CD8-positive, alpha-beta memory T cell (primary cell): ENCODE measurements at regions not wholly inside any gene's neighbourhood (a gene's known extent, or its start where the extent isn't known, plus 50 kb on each side); places are given as distances from the start of the nearest gene placed in this dataset.

Experiments
- CTCF ChIA-PET: fragments of 350-600 bp; sonication (Branson Sonifier 250); formaldehyde crosslinking; loops from one replicate; lab custom pipeline; 2021; ENCODE audit warnings: antibody characterized with exemption; lab: Charles Lee
- POLR2A ChIA-PET: fragments of 350-600 bp; sonication (Branson Sonifier 250); formaldehyde crosslinking; loops from one replicate; lab custom pipeline; 2021; ENCODE audit warnings: antibody characterized with exemption; lab: Charles Lee
- DNase-seq, 5 donors: peaks; one replicate each; pipeline versions ENCODE4 v3.0.0 to v3.0.0-alpha.2; 2020 to 2022; ENCODE audit warnings: mixed read lengths in 1 of 5
- H3K27ac ChIP-seq: one replicate; pipeline ENCODE4 v1.7.0; 2013; ENCODE audit warnings: low read depth, mild to moderate bottlenecking, low read length, moderate library complexity
- H3K27me3 ChIP-seq: 2 replicates; pipeline ENCODE4 v1.7.0; 2013; ENCODE audit warnings: low read length, mild to moderate bottlenecking; ENCODE audit not compliant: insufficient read depth, poor library complexity, severe bottlenecking
- H3K36me3 ChIP-seq: 2 replicates; pipeline ENCODE4 v1.7.0; 2013; ENCODE audit warnings: mild to moderate bottlenecking, low read length, moderate library complexity; ENCODE audit not compliant: insufficient read depth
- H3K4me1 ChIP-seq: 2 replicates; pipeline ENCODE4 v1.7.0; 2013; ENCODE audit warnings: mild to moderate bottlenecking, low read length, moderate library complexity; ENCODE audit not compliant: insufficient read depth
- H3K4me3 ChIP-seq: 2 replicates; pipeline ENCODE4 v1.7.0; 2013; ENCODE audit warnings: mild to moderate bottlenecking, low read length
- H3K9me3 ChIP-seq: 2 replicates; pipeline ENCODE4 v1.7.0; 2013; ENCODE audit warnings: mild to moderate bottlenecking, low read length
- H3K27ac Mint-ChIP-seq, 8 donors: one replicate each; pipeline ENCODE4 v1.8.0; 2020 to 2021; ENCODE audit warnings: mixed read lengths in 8 of 8, mild to moderate bottlenecking in 6 of 8, inconsistent platforms in 3 of 8, moderate library complexity in 3 of 8
- H3K27me3 Mint-ChIP-seq, 2 donors: one replicate each; pipeline ENCODE4 v1.8.0; 2020 to 2021; ENCODE audit warnings: mixed read lengths in 2 of 2, mild to moderate bottlenecking in 1 of 2, moderate library complexity in 1 of 2
- H3K36me3 Mint-ChIP-seq, 3 donors: one replicate each; pipeline ENCODE4 v1.8.0; 2020 to 2021; ENCODE audit warnings: mixed read lengths in 3 of 3, inconsistent platforms in 1 of 3, mild to moderate bottlenecking in 1 of 3
- H3K4me1 Mint-ChIP-seq, 3 donors: one replicate each; pipeline ENCODE4 v1.8.0; 2020 to 2021; ENCODE audit warnings: mixed read lengths in 3 of 3, inconsistent platforms in 1 of 3, mild to moderate bottlenecking in 1 of 3
- H3K4me3 Mint-ChIP-seq, 7 donors: one replicate each; pipeline ENCODE4 v1.8.0; 2020 to 2021; ENCODE audit warnings: mixed read lengths in 7 of 7, mild to moderate bottlenecking in 6 of 7, moderate library complexity in 4 of 7, inconsistent platforms in 2 of 7
- H3K9me3 Mint-ChIP-seq, 5 donors: one replicate each; pipeline ENCODE4 v1.8.0; 2020 to 2022; ENCODE audit warnings: mixed read lengths in 5 of 5, mild to moderate bottlenecking in 3 of 5, moderate library complexity in 2 of 5, inconsistent platforms in 1 of 5

- H3K4me1 ChIP-seq = no peaks in the 10 kb centered on the region
- H3K9me3 ChIP-seq = no peaks in the 10 kb centered on the region
- DNase-seq = no peak
- peaks cover 0 to 2% of the 10 kb centered on the region in 2 donors for H3K27me3 Mint-ChIP-seq
- ChIA-PET POLR2A (no interaction called here), CTCF (no interaction called here)
- no peak overlapping the region for H3K27ac ChIP-seq
- H3K4me1 Mint-ChIP-seq = peaks cover 0 to 4% (median 0%) of the 10 kb centered on the region in 3 donors
- no peak overlapping the region for H3K27ac Mint-ChIP-seq
- H3K4me3 Mint-ChIP-seq = no peak overlapping the region
- no peak overlapping the region for H3K4me3 ChIP-seq
- no peaks in the 10 kb centered on the region for H3K27me3 ChIP-seq
- no peaks in the 10 kb centered on the region for H3K36me3 Mint-ChIP-seq
- H3K9me3 Mint-ChIP-seq = peaks cover 0 to 3% (median 0%) of the 10 kb centered on the region in 5 donors
- no peaks in the 10 kb centered on the region for H3K36me3 ChIP-seq
Measured at GRCh38 chrX:69412661-69413060, 91.5 kb upstream of the NALF2 start.

GRCh38 chrX:69398881-69399280 is 105.2 kb upstream of the NALF2 start:
- H3K4me3 ChIP-seq = no peak overlapping the region
- Mint-ChIP-seq H3K4me3 (no peak overlapping the region), H3K9me3 (peaks cover 0 to 2% (median 0%) of the 10 kb centered on the region in 5 donors), H3K27ac (no peak overlapping the region), H3K27me3 (no peaks in the 10 kb centered on the region), H3K4me1 (no peaks in the 10 kb centered on the region), H3K36me3 (no peaks in the 10 kb centered on the region)
- ChIA-PET CTCF (no interaction called here), POLR2A (no interaction called here)
- H3K4me1 ChIP-seq = no peaks in the 10 kb centered on the region
- no peak overlapping the region for H3K27ac ChIP-seq
- H3K27me3 ChIP-seq = no peaks in the 10 kb centered on the region
- H3K9me3 ChIP-seq = no peaks in the 10 kb centered on the region
- H3K36me3 ChIP-seq = no peaks in the 10 kb centered on the region
- no peak for DNase-seq

- POLR2A ChIA-PET = no interaction called here
- H3K4me1 ChIP-seq = no peaks in the 10 kb centered on the region
- H3K4me3 ChIP-seq = no peak overlapping the region
- Mint-ChIP-seq H3K36me3 (no peaks in the 10 kb centered on the region), H3K4me3 (no peak overlapping the region), H3K27ac (peak overlapping the region in 1 of 8 donors; percentile 45), H3K9me3 (peaks cover 0 to 2% (median 0%) of the 10 kb centered on the region in 5 donors), H3K27me3 (no peaks in the 10 kb centered on the region), H3K4me1 (no peaks in the 10 kb centered on the region)
- no peak for DNase-seq
- no peaks in the 10 kb centered on the region for H3K36me3 ChIP-seq
- CTCF ChIA-PET = no interaction called here
- H3K9me3 ChIP-seq = no peaks in the 10 kb centered on the region
- H3K27me3 ChIP-seq = no peaks in the 10 kb centered on the region
- H3K27ac ChIP-seq = no peak overlapping the region
Measured at GRCh38 chrX:69396916-69397315, 107.2 kb upstream of the NALF2 start.

GRCh38 chrX:69395306-69395705 is 108.8 kb upstream of the NALF2 start:
- Mint-ChIP-seq H3K27me3 (peaks cover 0 to 3% of the 10 kb centered on the region in 2 donors), H3K9me3 (peaks cover 0 to 2% (median 0%) of the 10 kb centered on the region in 5 donors)
- CTCF ChIA-PET = no interaction called here

GRCh38 chrX:69389101-69389501 is 115.0 kb upstream of the NALF2 start:
- no peaks in the 10 kb centered on the region for H3K4me1 Mint-ChIP-seq
- POLR2A ChIA-PET = no interaction called here
- H3K36me3 Mint-ChIP-seq = no peaks in the 10 kb centered on the region
- Histone ChIP-seq H3K4me1 (no peaks in the 10 kb centered on the region), H3K27me3 (no peaks in the 10 kb centered on the region), H3K36me3 (no peaks in the 10 kb centered on the region), H3K9me3 (no peaks in the 10 kb centered on the region), H3K4me3 (no peak overlapping the region), H3K27ac (no peak overlapping the region)
- no peaks in the 10 kb centered on the region for H3K9me3 Mint-ChIP-seq
- H3K4me3 Mint-ChIP-seq = no peak overlapping the region
- H3K27ac Mint-ChIP-seq = no peak overlapping the region
- peaks cover 0 to 19% of the 10 kb centered on the region in 2 donors for H3K27me3 Mint-ChIP-seq
- no peak for DNase-seq
- CTCF ChIA-PET = no interaction called here

More at GRCh38 chrX:69395306-69395705, 108.8 kb upstream of the NALF2 start:
- no peaks in the 10 kb centered on the region for H3K36me3 Mint-ChIP-seq
- no peak overlapping the region for H3K4me3 Mint-ChIP-seq
- no peak overlapping the region for H3K27ac Mint-ChIP-seq
- no peaks in the 10 kb centered on the region for H3K27me3 ChIP-seq
- H3K4me1 Mint-ChIP-seq = no peaks in the 10 kb centered on the region
- H3K27ac ChIP-seq = no peak overlapping the region
- no peak for DNase-seq
- H3K4me1 ChIP-seq = no peaks in the 10 kb centered on the region
- H3K36me3 ChIP-seq = no peaks in the 10 kb centered on the region
- POLR2A ChIA-PET = no interaction called here
- H3K9me3 ChIP-seq = no peaks in the 10 kb centered on the region
- H3K4me3 ChIP-seq = no peak overlapping the region

GRCh38 chrX:69388526-69388925 is 115.6 kb upstream of the NALF2 start:
- H3K9me3 Mint-ChIP-seq = no peaks in the 10 kb centered on the region

GRCh38 chrX:69387567-69388487 is 116.3 kb upstream of the NALF2 start:
- H3K27ac ChIP-seq = no peak overlapping the region
- H3K4me3 ChIP-seq = no peak overlapping the region
- H3K27me3 ChIP-seq = no peaks in the 10 kb centered on the region
- Mint-ChIP-seq H3K27me3 (peaks cover 0 to 24% of the 10 kb centered on the region in 2 donors), H3K36me3 (no peaks in the 10 kb centered on the region), H3K4me3 (no peak overlapping the region), H3K4me1 (no peaks in the 10 kb centered on the region), H3K9me3 (no peaks in the 10 kb centered on the region), H3K27ac (no peak overlapping the region)
- no peaks in the 10 kb centered on the region for H3K4me1 ChIP-seq
- no peaks in the 10 kb centered on the region for H3K9me3 ChIP-seq
- ChIA-PET CTCF (interaction anchor here (1.3 kb wide), 1 partner anchor 560 kb away, joined by 5 read pairs; no protein-coding TSS in a partner anchor), POLR2A (no interaction called here)
- peak in 3 of 5 donors; percentile 1 to 5 (median 2) for DNase-seq
- H3K36me3 ChIP-seq = no peaks in the 10 kb centered on the region

More at GRCh38 chrX:69388526-69388925, 115.6 kb upstream of the NALF2 start:
- no peaks in the 10 kb centered on the region for H3K36me3 ChIP-seq
- no peak overlapping the region for H3K4me3 Mint-ChIP-seq
- CTCF ChIA-PET = no interaction called here
- H3K27ac ChIP-seq = no peak overlapping the region
- H3K36me3 Mint-ChIP-seq = no peaks in the 10 kb centered on the region
- H3K4me1 ChIP-seq = no peaks in the 10 kb centered on the region
- H3K27ac Mint-ChIP-seq = no peak overlapping the region
- POLR2A ChIA-PET = no interaction called here
- no peaks in the 10 kb centered on the region for H3K9me3 ChIP-seq
- no peak for DNase-seq
- H3K4me3 ChIP-seq = no peak overlapping the region
- no peaks in the 10 kb centered on the region for H3K4me1 Mint-ChIP-seq
- no peaks in the 10 kb centered on the region for H3K27me3 ChIP-seq
- H3K27me3 Mint-ChIP-seq = peaks cover 0 to 19% of the 10 kb centered on the region in 2 donors

GRCh38 chrX:69386681-69387080 is 117.4 kb upstream of the NALF2 start:
- H3K27ac ChIP-seq = no peak overlapping the region
- no peak for DNase-seq
- Mint-ChIP-seq H3K4me3 (no peak overlapping the region), H3K27ac (no peak overlapping the region), H3K36me3 (no peaks in the 10 kb centered on the region), H3K4me1 (no peaks in the 10 kb centered on the region), H3K9me3 (no peaks in the 10 kb centered on the region), H3K27me3 (peaks cover 0 to 24% of the 10 kb centered on the region in 2 donors)
- CTCF ChIA-PET = interaction anchor here (0.6 to 1.3 kb wide), 2 partner anchors 60 to 559 kb away, joined by 3 to 5 read pairs; no protein-coding TSS in a partner anchor
- H3K4me1 ChIP-seq = no peaks in the 10 kb centered on the region
- POLR2A ChIA-PET = no interaction called here
- no peaks in the 10 kb centered on the region for H3K36me3 ChIP-seq
- no peaks in the 10 kb centered on the region for H3K9me3 ChIP-seq
- H3K27me3 ChIP-seq = no peaks in the 10 kb centered on the region
- no peak overlapping the region for H3K4me3 ChIP-seq
